Psoas muscle (tissue), 7 donors: ENCODE measurements at regions not wholly inside any gene's neighbourhood (a gene's known extent, or its start where the extent isn't known, plus 50 kb on each side); places are given as distances from the start of the nearest gene placed in this dataset.

Experiments
- ATAC-seq, 4 donors: fragments of 200-7000 bp; cut with Tn5 transposase; one replicate each; pipeline ENCODE4 v1.9.1; 2020; ENCODE audit warnings: moderate library complexity in 3 of 4, mild to moderate bottlenecking in 2 of 4
- DNase-seq, 2 donors: peaks; one replicate each; pipeline ENCODE4 v3.0.0-alpha.2; 2020
- H3K27ac ChIP-seq: fragments of 200-600 bp; one replicate; pipeline ENCODE4 v1.8.0; 2022
- H3K27me3 ChIP-seq, 3 donors: fragments of 200-600 bp in 1 of 3; one replicate each; pipeline versions ENCODE4 v1.6.1 to v1.8.0; 2013 to 2022; ENCODE audit warnings: low read length in 2 of 3, mild to moderate bottlenecking in 2 of 3, moderate library complexity in 1 of 3; ENCODE audit not compliant: insufficient read depth in 3 of 3
- H3K36me3 ChIP-seq, 2 donors: fragments of 200-600 bp in 1 of 2; one replicate each; pipeline versions ENCODE4 v1.6.1 to v1.8.0; 2013 to 2022; ENCODE audit warnings: low read depth in 1 of 2, mild to moderate bottlenecking in 1 of 2, moderate library complexity in 1 of 2; ENCODE audit not compliant: insufficient read depth in 1 of 2
- H3K4me1 ChIP-seq: fragments of 200-600 bp; one replicate; pipeline ENCODE4 v1.8.0; 2022
- H3K4me3 ChIP-seq: fragments of 200-600 bp; one replicate; pipeline ENCODE4 v1.8.0; 2022; ENCODE audit warnings: mild to moderate bottlenecking
- H3K9me3 ChIP-seq: fragments of 200-600 bp; one replicate; pipeline ENCODE4 v1.8.0; 2022
- CTCF ChIP-seq: fragments of 200-600 bp; IDR thresholded peaks from one replicate; pipeline ENCODE4 v1.8.0; 2022; ENCODE audit warnings: antibody characterized with exemption
- WGBS, 3 donors: extraction: QIAGEN DNeasy Blood & Tissue Kit; methylation state at CpG; one replicate each; pipeline versions ENCODE4 v1.1.6 to v1.1.7; 2013; 5-methylcytosine and 5-hydroxymethylcytosine counted together
- intact Hi-C, 2 donors: fragments of 100-400 bp; cut with DNase I; formaldehyde crosslinking; loops; one replicate each; pipeline versions ENCODE4 v1.11.0 to v1.14.2; 2022
- donor health status: healthy with polysubstance abuse.
- donor health status: DM: no; HTN: no; CAD: no; lungs with moderate emphysema.
- donor health status: Bipolar disorder and iron deficiency.
- donor health status: healthy.
- donor health status: DM: yes; HTN: yes; CAD: no.
- donor health status: DM: no; HTN: no; CAD: no.
- donor health status: DM: yes; HTN: yes; CAD: no.

- DNase-seq (no peak), ATAC-seq (no peak)
- intact Hi-C loops = no loop called here
- 73 to 88% (median 80%) methylated on average over 3 of the region's 3 CpGs for WGBS, 3 donors
- Histone ChIP-seq H3K27me3 (no peaks in the 10 kb centered on the region), H3K4me3 (no peak overlapping the region), H3K9me3 (no peaks in the 10 kb centered on the region), H3K4me1 (no peaks in the 10 kb centered on the region), H3K36me3 (no peaks in the 10 kb centered on the region), H3K27ac (no peak overlapping the region)
- no peak for TF ChIP-seq CTCF
Observed at GRCh38 chr7:41255113-41255512, 447.8 kb downstream of the INHBA start.

DNA sequence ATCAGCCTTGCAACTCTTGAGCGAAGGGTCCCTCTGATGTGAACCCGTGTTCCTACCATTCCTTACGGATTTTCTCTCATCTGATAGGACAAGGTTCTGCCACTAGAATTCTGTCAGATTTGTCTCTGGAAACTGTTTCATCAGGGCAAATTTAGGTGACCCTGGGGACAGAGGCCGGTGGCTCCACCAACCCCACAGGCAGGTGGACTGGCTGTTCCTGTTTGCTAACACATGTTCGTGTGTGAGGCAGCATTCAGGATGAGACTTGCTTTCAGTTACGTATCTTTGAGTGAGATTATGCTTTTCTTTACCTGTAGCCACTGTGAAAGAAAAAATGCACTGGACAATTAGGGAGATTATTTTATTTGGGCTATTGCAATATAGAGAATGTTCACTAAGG lies 449.9 kb downstream of the INHBA start:
- Histone ChIP-seq H3K36me3 (no peaks in the 10 kb centered on the region), H3K27me3 (no peaks in the 10 kb centered on the region), H3K27ac (no peak overlapping the region), H3K4me1 (no peaks in the 10 kb centered on the region), H3K9me3 (no peaks in the 10 kb centered on the region), H3K4me3 (no peak overlapping the region)
- no peak for TF ChIP-seq CTCF
- DNase-seq (no peak), ATAC-seq (no peak)
- intact Hi-C loops = no loop called here
- 72 to 85% (median 74%) methylated on average over 6 of the region's 6 CpGs for WGBS, 3 donors

- TF ChIP-seq CTCF = no peak
- Histone ChIP-seq H3K36me3 (no peaks in the 10 kb centered on the region), H3K27me3 (no peaks in the 10 kb centered on the region), H3K27ac (no peak overlapping the region), H3K4me3 (no peak overlapping the region), H3K4me1 (no peaks in the 10 kb centered on the region), H3K9me3 (no peaks in the 10 kb centered on the region)
- ATAC-seq (no peak), DNase-seq (no peak)
- WGBS, 3 donors = 34 to 63% (median 36%) methylated on average over 1 of the region's 1 CpG
- intact Hi-C loops = no loop called here
Observed at GRCh38 chr7:41252551-41252950, 450.3 kb downstream of the INHBA start.

DNA sequence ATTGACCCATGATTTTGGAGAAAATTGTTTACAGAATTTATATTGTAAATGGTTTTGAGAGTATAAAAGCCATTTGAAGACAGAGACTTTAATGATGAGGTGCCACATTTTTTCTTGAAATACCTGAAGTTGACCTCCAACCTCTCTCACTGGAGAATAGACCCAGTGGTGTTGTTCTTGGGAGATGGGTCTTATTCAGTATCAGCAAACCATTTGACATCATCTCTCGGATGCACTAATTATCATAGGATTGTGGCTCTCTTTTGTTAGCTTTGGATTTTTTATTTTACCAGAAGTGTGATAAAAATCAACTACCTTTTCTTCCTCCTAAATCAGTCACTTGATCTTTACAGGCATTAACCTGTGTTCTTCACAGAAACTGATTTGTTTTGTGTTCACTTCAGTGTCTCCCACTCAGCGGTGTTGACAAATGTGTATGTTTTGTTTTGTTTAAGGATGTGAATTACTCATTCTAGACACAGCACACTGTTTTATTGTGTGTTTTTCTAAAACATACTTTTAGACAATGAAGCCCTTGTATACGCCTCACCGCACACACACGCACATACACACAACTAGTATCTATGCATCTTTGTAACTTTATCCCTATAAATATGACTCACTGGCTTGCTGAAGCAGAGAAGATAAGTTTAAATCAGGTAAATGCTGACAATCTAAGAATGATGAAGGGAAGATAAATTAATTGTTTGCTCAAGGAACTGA lies 455.6 kb downstream of the INHBA start:
- no peaks in the 10 kb centered on the region for H3K4me1 ChIP-seq
- H3K36me3 ChIP-seq = no peaks in the 10 kb centered on the region
- H3K4me3 ChIP-seq = no peak overlapping the region
- no peaks in the 10 kb centered on the region for H3K27me3 ChIP-seq
- ATAC-seq (no peak), DNase-seq (no peak)
- WGBS, 3 donors = 91 to 94% (median 93%) methylated on average over 5 of the region's 5 CpGs
- H3K27ac ChIP-seq = no peak overlapping the region
- TF ChIP-seq CTCF = no peak
- no peaks in the 10 kb centered on the region for H3K9me3 ChIP-seq
- intact Hi-C loops = no loop called here

DNA sequence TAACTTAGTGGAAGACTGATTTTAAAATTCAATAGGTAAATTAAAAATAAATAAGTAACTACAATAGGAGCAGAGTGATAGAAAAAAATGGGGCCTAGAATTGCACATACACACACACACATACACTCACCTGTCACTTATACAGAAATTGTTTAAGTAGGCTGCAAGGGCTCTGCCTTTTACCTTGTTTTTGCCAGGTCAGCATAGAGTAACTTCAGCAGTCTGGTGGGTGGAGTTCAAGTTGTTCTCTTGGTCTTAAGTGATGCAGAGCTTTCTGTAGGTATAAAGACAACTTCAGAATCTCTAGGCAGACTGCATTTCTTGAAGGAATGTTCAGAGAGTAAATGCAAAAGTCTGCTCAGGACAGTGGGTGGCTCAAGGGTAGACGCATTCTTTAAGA lies 457.0 kb downstream of the INHBA start:
- TF ChIP-seq CTCF = no peak
- intact Hi-C loops = no loop called here
- H3K27me3 ChIP-seq = no peaks in the 10 kb centered on the region
- H3K4me3 ChIP-seq = no peak overlapping the region
- no peak for DNase-seq
- no peaks in the 10 kb centered on the region for H3K4me1 ChIP-seq
- no peaks in the 10 kb centered on the region for H3K9me3 ChIP-seq
- no peaks in the 10 kb centered on the region for H3K36me3 ChIP-seq
- no peak for ATAC-seq
- no peak overlapping the region for H3K27ac ChIP-seq
- 83 to 97% (median 86%) methylated on average over 1 of the region's 1 CpG for WGBS, 3 donors
